Testis (tissue), 2 donors: ENCODE measurements at regions not wholly inside any gene's neighbourhood (a gene's known extent, or its start where the extent isn't known, plus 50 kb on each side); places are given as distances from the start of the nearest gene placed in this dataset.

Source experiments
- CTCF ChIP-seq, 3 experiments: fragments of 450-650 bp in 2 of 3; fragments of 200-600 bp in 1 of 3; sonication (generic) in 1 of 3; IDR thresholded peaks; one replicate each; pipeline ENCODE4 v1.5.1; 2016 to 2019; ENCODE audit warnings: antibody characterized with exemption in 3 of 3, mild to moderate bottlenecking in 2 of 3, moderate library complexity in 1 of 3
- POLR2A ChIP-seq: fragments of 450-650 bp; IDR thresholded peaks from one replicate; pipeline ENCODE4 v1.6.1; 2017; ENCODE audit warnings: antibody characterized with exemption, mild to moderate bottlenecking, moderate library complexity

DNA sequence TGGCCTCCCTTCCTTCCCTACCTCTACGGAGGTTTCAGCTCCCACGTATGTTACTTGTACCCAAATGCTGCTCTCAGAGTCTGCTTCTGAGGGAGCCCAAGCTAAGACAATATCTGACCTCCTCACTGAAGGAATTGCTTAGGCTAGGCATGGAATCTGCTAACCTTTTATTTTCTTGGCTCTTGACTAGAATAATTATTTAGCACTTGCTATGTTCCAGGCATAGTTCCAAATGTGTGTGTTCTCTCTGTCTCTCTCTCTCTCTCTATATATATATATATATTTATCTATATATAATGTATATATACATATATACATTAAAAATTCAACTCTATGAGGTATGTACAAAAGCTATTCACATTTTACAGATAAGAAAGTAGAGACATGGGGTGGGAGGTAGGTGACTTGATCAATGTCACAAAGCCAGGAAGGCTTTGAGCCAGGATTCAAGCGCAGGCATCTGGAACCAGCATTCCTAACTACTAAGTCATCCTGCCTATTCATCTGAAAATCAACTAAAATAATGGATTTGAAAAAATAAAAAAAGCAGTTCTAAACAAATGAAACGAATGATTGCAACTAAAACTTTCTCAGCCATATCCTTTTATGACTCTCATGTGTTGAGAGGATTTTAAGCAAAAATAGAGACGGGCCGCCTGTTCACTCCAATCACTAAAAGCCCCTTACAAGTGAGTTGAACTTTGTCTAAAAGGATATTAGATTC lies 189.7 kb upstream of the JAG1 start:
- TF ChIP-seq CTCF (IDR thresholded peaks at IDR 0.05): no peak
- no peak for TF ChIP-seq POLR2A
